ENCODE measurements at regions not wholly inside any gene's neighbourhood (a gene's known extent, or its start where the extent isn't known, plus 50 kb on each side); places are given as distances from the start of the nearest gene placed in this dataset.

DNA sequence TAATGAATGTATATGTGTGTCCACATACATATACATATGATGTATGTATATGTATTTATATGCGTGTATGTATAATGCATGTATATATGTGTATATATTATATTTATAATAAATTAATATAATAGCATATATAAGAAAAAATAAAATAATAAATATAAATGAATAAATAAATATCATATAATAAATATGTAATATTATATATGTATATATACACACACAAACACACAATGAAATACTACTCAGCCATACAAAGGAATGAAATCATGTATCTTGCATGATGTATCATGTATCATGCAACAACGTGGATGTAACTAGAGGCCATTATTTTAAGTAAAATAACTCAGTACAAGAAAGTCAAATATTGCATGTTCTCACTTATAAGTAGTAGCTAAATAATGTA, 788.7 kb upstream of the CHORDC1 start:
- Histone ChIP-seq H2AFZ (ENCODE audit: low read depth, low read length) (no peak overlapping the region), H3K36me3 (ENCODE audit: control insufficient read depth in 2 of 2, extremely low read depth in 1 of 2, insufficient read depth in 2 of 2, low read length in 2 of 2) (no peaks in the 10 kb centered on the region), H3K9me3 (replicated peaks; ENCODE audit: control insufficient read depth, insufficient read depth, low read length) (no peaks in the 10 kb centered on the region), H3K9ac (replicated peaks; ENCODE audit: extremely low read depth, insufficient read depth, low read length) (no peak overlapping the region), H3K4me3 (replicated peaks in 1 of 3; ENCODE audit: insufficient read depth in 1 of 3, low read depth in 1 of 3, low read length in 3 of 3) (no peak overlapping the region), H3K9me1 (replicated peaks; ENCODE audit: control insufficient read depth, extremely low read depth, insufficient read depth, low read length) (no peaks in the 10 kb centered on the region), H3K27ac (ENCODE audit: insufficient read depth, low read depth, low read length) (no peak overlapping the region), H3K27me3 (ENCODE audit: control insufficient read depth in 2 of 2, insufficient read depth in 2 of 2, low read length in 2 of 2) (no peaks in the 10 kb centered on the region), H4K20me1 (replicated peaks; ENCODE audit: control insufficient read depth, extremely low read depth, insufficient read depth, low read length) (no peaks in the 10 kb centered on the region), H3K4me1 (ENCODE audit: control insufficient read depth, extremely low read depth, insufficient read depth, low read length) (no peaks in the 10 kb centered on the region), H3K4me2 (ENCODE audit: insufficient read depth, low read length) (no peak overlapping the region), H3K79me2 (ENCODE audit: control insufficient read depth, insufficient read depth, low read length) (no peaks in the 10 kb centered on the region)
- ChIA-PET POLR2A (no interaction called here), CTCF (no interaction called here)
- DNase-seq (ENCODE audit: low read depth, low spot score) (no peak), FAIRE-seq (no peak)
- intact Hi-C loops (cut with micrococcal nuclease) (no loop called here), dilution Hi-C loops (cut with MboI; ENCODE audit: extremely low pct_ligation_motif_present, low sequenced_read_pairs) (no loop called here)
- no TSS peak for BruUV-seq (replicated peaks)
- TF ChIP-seq POLR2A (IDR thresholded peaks at IDR 0.05; ENCODE audit: low read depth, low read length) (no peak), CTCF (IDR thresholded peaks at IDR 0.05; ENCODE audit: extremely low read depth in 1 of 2, insufficient read depth in 1 of 2, low read depth in 1 of 2, low read length in 2 of 2) (no peak), MYC (IDR thresholded peaks at IDR 0.05; ENCODE audit: low read depth, low read length) (no peak), MAX (IDR thresholded peaks at IDR 0.05; ENCODE audit: insufficient read depth, insufficient read length) (no peak), EZH2 (IDR thresholded peaks at IDR 0.05; ENCODE audit: borderline replicate concordance, low read depth, low read length, severe bottlenecking) (no peak), POLR2AphosphoS5 (IDR thresholded peaks at IDR 0.05; ENCODE audit: insufficient read depth, low read depth, low read length) (no peak), FOS (IDR thresholded peaks at IDR 0.05; ENCODE audit: borderline replicate concordance, insufficient read depth, low read length) (no peak), JUN (IDR thresholded peaks at IDR 0.05; ENCODE audit: borderline replicate concordance, insufficient read depth, insufficient read length, low read depth) (no peak), GATA2 (IDR thresholded peaks at IDR 0.05; ENCODE audit: insufficient read depth, insufficient read length, low read depth, low read length) (no peak)

Measured in endothelial cell of umbilical vein (primary cell).